PC-9 (cell line): ENCODE measurements at regions not wholly inside any gene's neighbourhood (a gene's known extent, or its start where the extent isn't known, plus 50 kb on each side); places are given as distances from the start of the nearest gene placed in this dataset.

Source experiments
- BruUV-seq: library from RNA; stranded (reverse); fragments of 400-500 nt; replicated peaks from 2 replicates; lab custom pipeline; 2021; lab: Mats Ljungman, UMichigan
- CTCF ChIA-PET: fragments of 300-600 bp; sonication (Branson Sonifier 250); formaldehyde crosslinking; loops from one replicate; lab custom pipeline; 2022; ENCODE audit warnings: antibody characterized with exemption; lab: Charles Lee
- POLR2A ChIA-PET: fragments of 300-600 bp; sonication (Branson Sonifier 250); formaldehyde crosslinking; loops from one replicate; lab custom pipeline; 2022; ENCODE audit warnings: antibody characterized with exemption; ENCODE audit not compliant: unreplicated experiment; lab: Charles Lee
- DNase-seq, 2 experiments: peaks; one replicate each; pipeline versions ENCODE4 v3.0.0 to v3.0.0-alpha.2; 2015 to 2022; ENCODE audit warnings: mixed read lengths in 1 of 2
- H2AFZ ChIP-seq: fragments of 200-600 bp; sonication (generic); 2 replicates; pipeline ENCODE4 v1.8.1; 2017; ENCODE audit warnings: antibody characterized with exemption
- H3F3A ChIP-seq: fragments of 200-600 bp; sonication (generic); 2 replicates; pipeline ENCODE4 v1.8.1; 2017; ENCODE audit warnings: antibody characterized with exemption, mild to moderate bottlenecking, low read depth; ENCODE audit not compliant: insufficient read depth
- H3K27ac ChIP-seq: fragments of 200-600 bp; sonication (generic); 2 replicates; pipeline ENCODE4 v1.6.1; 2016; ENCODE audit warnings: mixed run types
- H3K27me3 ChIP-seq: fragments of 200-600 bp; sonication (generic); 2 replicates; pipeline ENCODE4 v1.6.1; 2016; ENCODE audit warnings: low read depth, mixed run types; ENCODE audit not compliant: insufficient read depth
- H3K36me3 ChIP-seq: fragments of 200-600 bp; sonication (generic); 2 replicates; pipeline ENCODE4 v1.6.1; 2016; ENCODE audit warnings: low read depth, mixed run types
- H3K4me1 ChIP-seq: fragments of 200-600 bp; sonication (generic); replicated peaks from 2 replicates; pipeline ENCODE4 v1.6.1; 2016; ENCODE audit warnings: mixed run types; ENCODE audit not compliant: insufficient read depth
- H3K4me2 ChIP-seq: fragments of 200-600 bp; sonication (generic); 2 replicates; pipeline ENCODE4 v1.6.1; 2017; ENCODE audit warnings: mixed run types
- H3K4me3 ChIP-seq: fragments of 200-600 bp; sonication (generic); 2 replicates; pipeline ENCODE4 v1.6.1; 2016; ENCODE audit warnings: mixed run types
- H3K79me2 ChIP-seq: fragments of 200-600 bp; sonication (generic); 2 replicates; pipeline ENCODE4 v1.6.1; 2017; ENCODE audit warnings: low read depth, mixed run types
- H3K9me2 ChIP-seq: fragments of 200-600 bp; sonication (generic); 2 replicates; pipeline ENCODE4 v1.8.1; 2017; ENCODE audit warnings: mild to moderate bottlenecking; ENCODE audit not compliant: insufficient read depth
- H3K9me3 ChIP-seq: fragments of 200-600 bp; sonication (generic); 2 replicates; pipeline ENCODE4 v1.8.1; 2016; ENCODE audit warnings: low read depth; ENCODE audit not compliant: insufficient read depth
- H4K20me1 ChIP-seq: fragments of 200-600 bp; sonication (generic); 2 replicates; pipeline ENCODE4 v1.8.1; 2017; ENCODE audit not compliant: insufficient read depth
- CTCF ChIP-seq: fragments of 200-600 bp; sonication (generic); conservative IDR thresholded peaks from 2 replicates; pipeline ENCODE4 v1.6.1; 2017; ENCODE audit warnings: mixed run types, antibody characterized with exemption, mild to moderate bottlenecking, moderate library complexity
- EZH2 ChIP-seq: fragments of 200-600 bp; sonication (generic); IDR thresholded peaks from 2 replicates; pipeline ENCODE4 v1.8.0; 2017; ENCODE audit warnings: antibody characterized with exemption, low read depth
- intact Hi-C: fragments of 100-400 bp; cut with micrococcal nuclease; formaldehyde crosslinking; loops from one replicate; pipeline ENCODE4 v1.10.0; 2022; ENCODE audit not compliant: unreplicated experiment

DNA sequence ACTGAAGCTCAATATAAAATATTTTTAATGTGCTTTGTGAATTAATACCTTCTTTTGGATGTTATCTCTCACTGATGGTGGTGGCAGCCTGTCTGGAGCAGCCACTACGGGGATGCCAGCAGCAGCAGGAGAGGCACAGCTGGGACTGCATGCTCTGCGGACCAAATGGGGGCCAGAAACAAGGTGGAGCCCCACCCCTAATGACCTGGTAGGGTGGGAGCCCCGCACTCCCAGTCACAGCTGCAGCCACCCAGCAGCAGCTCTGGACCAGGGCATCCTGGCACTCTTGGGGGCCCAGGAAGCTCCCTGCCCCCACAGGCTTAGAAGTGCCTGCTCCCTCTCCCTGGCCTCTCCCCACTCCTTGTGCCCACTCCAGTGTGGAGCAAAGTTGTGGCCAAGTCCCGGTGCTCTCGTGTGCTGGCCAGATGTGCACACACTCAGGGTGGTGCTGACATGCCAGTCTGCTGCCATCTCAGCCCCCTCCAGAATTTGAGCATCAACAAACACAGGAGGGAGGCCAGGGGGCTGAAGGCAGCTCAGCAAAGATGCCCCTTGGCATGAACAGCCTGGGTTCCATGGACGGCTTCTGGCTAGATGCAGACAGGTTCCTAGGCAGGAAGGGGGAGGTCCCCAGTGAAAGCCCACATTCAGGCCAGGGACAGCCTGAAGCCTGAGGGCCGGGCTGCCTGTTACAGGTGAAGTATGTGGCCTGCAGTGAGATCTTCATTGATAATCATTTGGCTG is 696.7 kb upstream of the SLITRK5 start:
- Histone ChIP-seq H2AFZ (no peak overlapping the region), H3K4me3 (no peak overlapping the region), H3K27me3 (no peaks in the 10 kb centered on the region), H3K9me2 (no peaks in the 10 kb centered on the region), H3K4me1 (no peaks in the 10 kb centered on the region), H4K20me1 (no peaks in the 10 kb centered on the region), H3K36me3 (no peaks in the 10 kb centered on the region), H3K4me2 (no peak overlapping the region), H3K79me2 (no peaks in the 10 kb centered on the region), H3K9me3 (no peaks in the 10 kb centered on the region), H3K27ac (no peak overlapping the region), H3F3A (no peaks in the 10 kb centered on the region)
- DNase-seq = no peak
- no peak for TF ChIP-seq CTCF
- intact Hi-C loops = no loop called here
- CTCF ChIA-PET = no interaction called here
- POLR2A ChIA-PET = no interaction called here
- no TSS peak for BruUV-seq

DNA sequence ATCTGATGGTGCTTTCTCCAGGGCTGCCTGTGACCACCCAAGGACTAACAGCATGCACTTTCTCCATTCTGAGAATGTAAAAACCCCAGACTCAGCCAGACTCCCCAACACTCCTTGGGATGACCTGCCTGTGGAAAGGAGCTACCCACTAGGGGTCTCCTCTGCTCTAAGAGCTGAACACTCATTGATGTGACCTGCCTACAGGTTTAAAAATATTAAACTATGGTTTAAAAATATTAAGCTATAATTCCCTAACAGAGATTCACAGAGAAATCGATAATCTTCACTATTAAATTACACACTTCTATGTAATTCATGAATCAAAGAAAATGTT is 696.2 kb upstream of the SLITRK5 start:
- Histone ChIP-seq H3K36me3 (no peaks in the 10 kb centered on the region), H3K4me1 (no peaks in the 10 kb centered on the region), H3K27me3 (no peaks in the 10 kb centered on the region), H2AFZ (no peak overlapping the region), H3K9me2 (no peaks in the 10 kb centered on the region), H3K79me2 (no peaks in the 10 kb centered on the region), H3K27ac (no peak overlapping the region), H4K20me1 (no peaks in the 10 kb centered on the region), H3F3A (no peaks in the 10 kb centered on the region), H3K4me2 (no peak overlapping the region), H3K9me3 (no peaks in the 10 kb centered on the region), H3K4me3 (no peak overlapping the region)
- ChIA-PET CTCF (no interaction called here), POLR2A (no interaction called here)
- BruUV-seq = no TSS peak
- intact Hi-C loops = no loop called here
- TF ChIP-seq CTCF (no peak), EZH2 (no peak)
- DNase-seq = no peak

GRCh38 chr13:86976521-86977324 is 694.4 kb upstream of the SLITRK5 start:
- intact Hi-C loops = no loop called here
- Histone ChIP-seq H4K20me1 (no peaks in the 10 kb centered on the region), H3K4me3 (no peak overlapping the region), H3K4me1 (no peaks in the 10 kb centered on the region), H3K36me3 (no peaks in the 10 kb centered on the region), H3K79me2 (no peaks in the 10 kb centered on the region), H2AFZ (no peak overlapping the region), H3K9me3 (no peaks in the 10 kb centered on the region), H3K27me3 (no peaks in the 10 kb centered on the region), H3F3A (no peaks in the 10 kb centered on the region), H3K4me2 (no peak overlapping the region), H3K27ac (no peak overlapping the region), H3K9me2 (no peaks in the 10 kb centered on the region)
- no peak for DNase-seq
- POLR2A ChIA-PET = no interaction called here
- no TSS peak for BruUV-seq
- CTCF ChIA-PET = no interaction called here
- TF ChIP-seq EZH2 (no peak), CTCF (no peak)
